LNCAP (cell line): ENCODE measurements at regions not wholly inside any gene's neighbourhood (a gene's known extent, or its start where the extent isn't known, plus 50 kb on each side); places are given as distances from the start of the nearest gene placed in this dataset.

ENCODE experiments used
- CTCF ChIP-seq: fragments of 450-650 bp; IDR thresholded peaks from 2 replicates; pipeline ENCODE4 v1.5.1; 2017; ENCODE audit warnings: mild to moderate bottlenecking

GRCh38 chr4:13054420-13054970 is 429.6 kb downstream of the RAB28 start:
- TF ChIP-seq CTCF: no peak

GRCh38 chr4:13047591-13047990 is 436.5 kb downstream of the RAB28 start:
- no peak; the same call in 1 of the 2 replicates for TF ChIP-seq CTCF

- TF ChIP-seq CTCF: no peak
These were observed 447.3 kb downstream of the RAB28 start for GRCh38 chr4:13036841-13037240.

GRCh38 chr4:13032936-13033335 is 451.2 kb downstream of the RAB28 start:
- no peak for TF ChIP-seq CTCF

GRCh38 chr4:13024147-13025105 is 459.7 kb downstream of the RAB28 start:
- no peak for TF ChIP-seq CTCF

DNA sequence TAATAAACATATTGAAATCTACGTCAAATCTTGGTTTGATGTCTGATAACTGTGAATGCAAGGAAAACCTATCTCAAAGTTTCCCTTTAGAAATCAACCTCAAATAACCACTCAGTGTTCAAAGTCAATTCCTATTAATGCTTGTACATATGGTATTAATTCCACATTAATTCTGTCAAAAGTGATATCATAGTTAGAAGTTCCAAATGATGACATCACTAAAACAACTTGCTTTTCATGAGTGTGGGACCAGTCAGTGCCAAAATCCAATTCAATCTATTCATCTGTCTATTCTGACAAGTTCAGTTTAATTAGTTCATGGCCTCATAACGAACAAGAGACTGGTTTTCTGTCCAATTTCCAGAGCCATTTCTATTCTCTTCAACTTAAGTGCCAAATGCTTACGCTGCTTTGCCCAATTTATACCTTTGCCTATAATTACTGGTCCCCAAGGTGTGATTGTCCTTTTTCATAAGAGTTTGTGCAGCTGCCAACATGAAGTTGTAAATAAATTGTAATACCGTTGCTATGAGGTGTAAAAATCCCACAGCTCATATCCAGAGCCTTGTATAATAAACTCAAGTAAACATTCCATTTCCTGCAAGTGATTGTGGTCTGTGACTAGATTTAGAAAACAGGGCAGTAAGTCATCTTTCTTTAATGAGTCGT is 476.2 kb downstream of the RAB28 start:
- no peak for TF ChIP-seq CTCF

DNA sequence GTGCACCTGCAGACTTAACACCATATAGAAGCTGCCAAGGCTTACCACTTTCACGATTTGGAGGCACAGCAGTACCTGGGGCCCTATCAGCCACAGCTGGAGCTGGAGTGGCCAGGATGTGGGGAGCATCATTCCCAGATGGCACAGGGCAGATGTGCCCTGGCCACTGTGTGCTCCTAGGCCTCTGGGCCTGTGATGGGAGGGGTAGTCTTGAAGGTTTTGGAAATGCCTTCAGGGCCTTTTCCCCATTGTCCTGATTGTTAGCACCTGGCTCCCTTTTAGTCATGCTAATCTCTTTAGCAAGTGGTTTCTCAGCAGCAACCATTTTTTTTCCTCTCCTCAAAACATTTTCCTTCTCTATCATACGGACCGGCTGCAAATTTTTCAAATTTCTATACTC is 490.2 kb downstream of the RAB28 start:
- no peak for TF ChIP-seq CTCF
